ENCODE measurements at regions not wholly inside any gene's neighbourhood (a gene's known extent, or its start where the extent isn't known, plus 50 kb on each side); places are given as distances from the start of the nearest gene placed in this dataset.
"Not testable (repeated sequence)": the region's sequence is repeated elsewhere in the genome, so short reads cannot be mapped to it uniquely, and the experiment has no call there.

- peak; percentile 55 to 64 (median 60) for DNase-seq (ENCODE audit: low read depth in 3 of 3, low spot score in 2 of 3)
Observed at GRCh38 chr6:44733868-44734267, 346.4 kb downstream of the CDC5L start.

- no peak for DNase-seq (ENCODE audit: low read depth in 3 of 3, low spot score in 2 of 3)
Observed at GRCh38 chr6:44734886-44735629, 347.6 kb downstream of the CDC5L start.

GRCh38 chr6:44735630-44735963 is 348.1 kb downstream of the CDC5L start:
- DNase-seq (ENCODE audit: low read depth in 3 of 3, low spot score in 2 of 3) = no peak

GRCh38 chr6:44737341-44737740 is 349.8 kb downstream of the CDC5L start:
- no peak for DNase-seq (ENCODE audit: low read depth in 3 of 3, low spot score in 2 of 3)

GRCh38 chr6:44737829-44738528 is 350.5 kb downstream of the CDC5L start:
- DNase-seq (ENCODE audit: low read depth in 3 of 3, low spot score in 2 of 3) = no peak

- DNase-seq (ENCODE audit: low read depth in 3 of 3, low spot score in 2 of 3) = no peak
Observed at GRCh38 chr6:44738601-44739146, 351.2 kb downstream of the CDC5L start.

GRCh38 chr6:44739181-44739580 is 351.7 kb downstream of the CDC5L start:
- DNase-seq (ENCODE audit: low read depth in 3 of 3, low spot score in 2 of 3) = no peak

- DNase-seq (ENCODE audit: low read depth in 3 of 3, low spot score in 2 of 3) = no peak
Observed at GRCh38 chr6:44740566-44741120, 353.1 kb downstream of the CDC5L start.

GRCh38 chr6:44742201-44742600 is 354.7 kb downstream of the CDC5L start:
- DNase-seq (ENCODE audit: low read depth in 3 of 3, low spot score in 2 of 3) = no peak

GRCh38 chr6:44742828-44743372 is 355.4 kb downstream of the CDC5L start:
- no peak for DNase-seq (ENCODE audit: low read depth in 3 of 3, low spot score in 2 of 3)

- not testable (repeated sequence) for DNase-seq (ENCODE audit: low read depth in 3 of 3, low spot score in 2 of 3)
Observed at GRCh38 chr6:44760116-44760515, 372.6 kb downstream of the CDC5L start.

- no peak for DNase-seq (ENCODE audit: low read depth in 3 of 3, low spot score in 2 of 3)
Observed at GRCh38 chr6:44761046-44761445, 373.5 kb downstream of the CDC5L start.

- DNase-seq (ENCODE audit: low read depth in 3 of 3, low spot score in 2 of 3) = no peak
Observed at GRCh38 chr6:44762496-44762895, 375.0 kb downstream of the CDC5L start.

- DNase-seq (ENCODE audit: low read depth in 3 of 3, low spot score in 2 of 3) = no peak
Observed at GRCh38 chr6:44771647-44772415, 384.3 kb downstream of the CDC5L start.

GRCh38 chr6:44772838-44773237 is 385.3 kb downstream of the CDC5L start:
- DNase-seq (ENCODE audit: low read depth in 3 of 3, low spot score in 2 of 3) = no peak

GRCh38 chr6:44775121-44775520 is 387.6 kb downstream of the CDC5L start:
- no peak for DNase-seq (ENCODE audit: low read depth in 3 of 3, low spot score in 2 of 3)

GRCh38 chr6:44776344-44776743 is 388.8 kb downstream of the CDC5L start:
- no peak for DNase-seq (ENCODE audit: low read depth in 3 of 3, low spot score in 2 of 3)

GRCh38 chr6:44778513-44778912 is 391.0 kb downstream of the CDC5L start:
- no peak for DNase-seq (ENCODE audit: low read depth in 3 of 3, low spot score in 2 of 3)

Measured in right renal cortex interstitium (tissue), 3 donors.